GM12878 (cell line): ENCODE measurements at regions not wholly inside any gene's neighbourhood (a gene's known extent, or its start where the extent isn't known, plus 50 kb on each side); places are given as distances from the start of the nearest gene placed in this dataset.

Source experiments
- ATAC-seq: fragments of 200-7000 bp; cut with Tn5 transposase; 3 replicates; pipeline ENCODE4 v1.9.1; 2020; ENCODE audit warnings: mild to moderate bottlenecking, moderate library complexity
- BruUV-seq: library from RNA; stranded (reverse); fragments of 400-500 nt; replicated peaks from 2 replicates; lab custom pipeline; 2021; lab: Mats Ljungman, UMichigan
- CTCF ChIA-PET: fragments of 300-600 bp; sonication (Branson Sonifier 250); formaldehyde crosslinking; extraction: SDS; loops from one replicate; lab custom pipeline; 2021; ENCODE audit warnings: inconsistent platforms; lab: Yijun Ruan, JAX
- POLR2A ChIA-PET: fragments of 350-600 bp; formaldehyde crosslinking; extraction: SDS; loops from one replicate; lab custom pipeline; 2021; ENCODE audit warnings: inconsistent platforms; lab: Charles Lee
- RAD21 ChIA-PET: fragments of 300-600 bp; sonication (Branson Sonifier 250); formaldehyde crosslinking; loops from one replicate; lab custom pipeline; 2023; ENCODE audit warnings: antibody characterized with exemption; ENCODE audit not compliant: unreplicated experiment; lab: Charles Lee
- SMC1A ChIA-PET: fragments of 300-600 bp; sonication (Branson Sonifier 250); formaldehyde crosslinking; loops from one replicate; lab custom pipeline; 2023; ENCODE audit not compliant: unreplicated experiment, uncharacterized antibody; lab: Charles Lee
- DNase-seq: peaks from one replicate; pipeline ENCODE4 v3.0.0-alpha.2; 2011; ENCODE audit warnings: low read depth, low spot score
- FAIRE-seq: peaks from 3 replicates; lab custom pipeline; 2011; peaks lifted over from hg19 to GRCh38; lab: Jason Lieb, UNC
- H2AFZ ChIP-seq: 2 replicates; pipeline ENCODE4 v1.6.0; 2011; ENCODE audit warnings: low read depth, low read length, control low read depth; ENCODE audit not compliant: control insufficient read depth
- H3K27ac ChIP-seq: 2 replicates; pipeline ENCODE4 v1.5.1; 2011; ENCODE audit warnings: control low read depth; ENCODE audit not compliant: control insufficient read depth, insufficient read depth
- H3K27me3 ChIP-seq, 2 experiments: replicated peaks in 1 of 2; 2 replicates each; pipeline versions ENCODE4 v1.6.0 to v1.6.1; 2011; ENCODE audit warnings: low read length in 1 of 2; ENCODE audit not compliant: control insufficient read depth in 2 of 2, insufficient read depth in 2 of 2
- H3K36me3 ChIP-seq, 2 experiments: 2 replicates each; pipeline ENCODE4 v1.5.1; 2011; ENCODE audit warnings: low read length in 1 of 2; ENCODE audit not compliant: control insufficient read depth in 2 of 2, insufficient read depth in 2 of 2
- H3K4me1 ChIP-seq: 2 replicates; pipeline ENCODE4 v1.6.1; 2011; ENCODE audit warnings: mild to moderate bottlenecking, low read length, moderate library complexity, mixed read lengths; ENCODE audit not compliant: control insufficient read depth, insufficient read depth
- H3K4me2 ChIP-seq: 2 replicates; pipeline ENCODE4 v1.6.0; 2011; ENCODE audit warnings: control low read depth; ENCODE audit not compliant: control insufficient read depth, insufficient read depth
- H3K4me3 ChIP-seq: fragments of 200-600 bp; sonication (generic); 2 replicates; pipeline ENCODE4 v1.5.1; 2016
- H3K79me2 ChIP-seq: 2 replicates; pipeline ENCODE4 v1.6.0; 2011; ENCODE audit warnings: low read length; ENCODE audit not compliant: control insufficient read depth, insufficient read depth
- H3K9ac ChIP-seq: 2 replicates; pipeline ENCODE4 v1.8.0; 2011; ENCODE audit warnings: low read length, control low read depth, mixed read lengths; ENCODE audit not compliant: control insufficient read depth, insufficient read depth
- H3K9me3 ChIP-seq: replicated peaks from 3 replicates; pipeline ENCODE4 v1.5.1; 2011; ENCODE audit warnings: mild to moderate bottlenecking, low read length; ENCODE audit not compliant: control insufficient read depth, insufficient read depth
- H4K20me1 ChIP-seq: 2 replicates; pipeline ENCODE4 v1.6.0; 2011; ENCODE audit not compliant: control insufficient read depth, insufficient read depth
- BHLHE40 ChIP-seq, 2 experiments: fragments of 450-650 bp in 1 of 2; IDR thresholded peaks; 2 replicates each; pipeline ENCODE4 v1.6.1; 2011 to 2017; ENCODE audit warnings: low read depth in 2 of 2, borderline replicate concordance in 1 of 2, improper control_type of control experiment in 1 of 2, low read length in 1 of 2, mild to moderate bottlenecking in 1 of 2
- CEBPZ ChIP-seq: fragments of 150-350 bp; IDR thresholded peaks from 2 replicates; pipeline ENCODE4 v1.6.1; 2016; ENCODE audit warnings: low read depth, low read length
- CREB1 ChIP-seq: IDR thresholded peaks from 2 replicates; pipeline ENCODE4 v1.6.1; 2012; ENCODE audit warnings: low read depth, mild to moderate bottlenecking, inconsistent platforms
- DPF2 ChIP-seq: fragments of 450-650 bp; IDR thresholded peaks from 2 replicates; pipeline ENCODE4 v1.6.1; 2017; ENCODE audit warnings: mild to moderate bottlenecking
- ESRRA ChIP-seq: IDR thresholded peaks from 2 replicates; pipeline ENCODE4 v1.6.1; 2012; ENCODE audit warnings: mild to moderate bottlenecking, low read length, improper control_type of control experiment
- FOXK2 ChIP-seq: fragments of 450-650 bp; IDR thresholded peaks from 2 replicates; pipeline ENCODE4 v1.6.1; 2017; ENCODE audit warnings: mild to moderate bottlenecking, moderate library complexity
- NFIC ChIP-seq: IDR thresholded peaks from 2 replicates; pipeline ENCODE4 v1.6.1; 2012; ENCODE audit warnings: low read depth, mild to moderate bottlenecking, inconsistent platforms, low read length, moderate library complexity
- NRF1 ChIP-seq: conservative IDR thresholded peaks from 2 replicates; pipeline ENCODE4 v1.6.1; 2011; ENCODE audit warnings: mild to moderate bottlenecking, low read depth, low read length, improper control_type of control experiment
- PAX8 ChIP-seq: fragments of 450-650 bp; IDR thresholded peaks from 2 replicates; pipeline ENCODE4 v1.6.1; 2017; ENCODE audit warnings: mild to moderate bottlenecking, moderate library complexity
- SMC3 ChIP-seq: IDR thresholded peaks from 2 replicates; pipeline ENCODE4 v1.6.1; 2011; ENCODE audit warnings: low read length, improper control_type of control experiment, borderline replicate concordance
- SRF ChIP-seq, 2 experiments: IDR thresholded peaks; 2 replicates each; pipeline ENCODE4 v1.6.1; 2011; ENCODE audit warnings: low read depth in 2 of 2, low read length in 2 of 2, mild to moderate bottlenecking in 1 of 2, moderate library complexity in 1 of 2
- STAT3 ChIP-seq: IDR thresholded peaks from 2 replicates; pipeline ENCODE4 v1.6.1; 2011; ENCODE audit warnings: low read depth, low read length, improper control_type of control experiment
- TCF12 ChIP-seq: IDR thresholded peaks from 2 replicates; pipeline ENCODE4 v1.6.1; 2011; ENCODE audit warnings: low read depth, mild to moderate bottlenecking, low read length
- TCF3 ChIP-seq: IDR thresholded peaks from 2 replicates; pipeline ENCODE4 v1.6.1; 2012; ENCODE audit warnings: low read depth, mild to moderate bottlenecking, low read length, borderline replicate concordance; ENCODE audit not compliant: insufficient read depth
- TCF7 ChIP-seq: IDR thresholded peaks from 2 replicates; pipeline ENCODE4 v1.6.1; 2014; ENCODE audit warnings: antibody characterized with exemption, borderline replicate concordance
- ZSCAN29 ChIP-seq: fragments of 450-650 bp; IDR thresholded peaks from 2 replicates; pipeline ENCODE4 v1.6.1; 2017; ENCODE audit warnings: mild to moderate bottlenecking, moderate library complexity
- WGBS: methylation state at CpG from one replicate; pipeline ENCODE4 v1.1.6; 2016; ENCODE audit warnings: low lambda C conversion rate; ENCODE audit not compliant: insufficient replicate concordance, insufficient coverage; ENCODE audit errors: missing lambda C conversion rate; 5-methylcytosine and 5-hydroxymethylcytosine counted together
- in situ Hi-C: fragments of 300-500 bp; cut with MboI; formaldehyde crosslinking; loops from 9 replicates; pipeline ENCODE4 v1.14.3; 2018; ENCODE audit warnings: mixed read lengths
- intact Hi-C: fragments of 100-400 bp; cut with micrococcal nuclease; formaldehyde crosslinking; loops from one replicate; pipeline ENCODE4 v1.14.2; 2022; ENCODE audit not compliant: unreplicated experiment

- ATAC-seq (no peak), DNase-seq (no peak), FAIRE-seq (no peak)
- Histone ChIP-seq H4K20me1 (no peaks in the 10 kb centered on the region), H3K9ac (no peak overlapping the region), H3K9me3 (no peaks in the 10 kb centered on the region), H3K36me3 (no peaks in the 10 kb centered on the region), H3K27me3 (no peaks in the 10 kb centered on the region), H3K4me1 (no peaks in the 10 kb centered on the region), H2AFZ (no peak overlapping the region), H3K79me2 (no peaks in the 10 kb centered on the region), H3K27ac (no peak overlapping the region), H3K4me3 (no peak overlapping the region), H3K4me2 (no peak overlapping the region)
- ChIA-PET POLR2A (no interaction called here), SMC1A (no interaction called here), CTCF (interaction anchor here (0.6 kb wide), 1 partner anchor 229 kb away, joined by 3 read pairs; no protein-coding TSS in a partner anchor), RAD21 (no interaction called here)
- in situ Hi-C loops, result no loop called here
- no TSS peak for BruUV-seq
- no peak for TF ChIP-seq FOXK2
- TF ChIP-seq STAT3, result no peak
- no peak for TF ChIP-seq ZSCAN29
- TF ChIP-seq ESRRA, result no peak
- no peak for TF ChIP-seq BHLHE40 (IDR thresholded peaks at IDR 0.05; ENCODE audit: borderline replicate concordance in 1 of 2, low read depth in 2 of 2, low read length in 1 of 2)
- no peak for TF ChIP-seq SMC3
- no peak for TF ChIP-seq TCF12
- intact Hi-C loops, result no loop called here
- 49% methylated on average over 14 of the region's 14 CpGs for WGBS
Observed at GRCh38 chr6:168962886-168963285, 290.8 kb downstream of the THBS2 start.

GRCh38 chr6:168961264-168961656, 292.4 kb downstream of the THBS2 start:
- Histone ChIP-seq H3K27me3 (no peaks in the 10 kb centered on the region), H3K4me2 (no peak overlapping the region), H4K20me1 (no peaks in the 10 kb centered on the region), H3K79me2 (no peaks in the 10 kb centered on the region), H3K36me3 (no peaks in the 10 kb centered on the region), H2AFZ (no peak overlapping the region), H3K9ac (no peak overlapping the region), H3K27ac (no peak overlapping the region), H3K4me3 (no peak overlapping the region), H3K9me3 (no peaks in the 10 kb centered on the region), H3K4me1 (no peaks in the 10 kb centered on the region)
- intact Hi-C loops (no loop called here), in situ Hi-C loops (no loop called here)
- CTCF ChIA-PET, result no interaction called here
- POLR2A ChIA-PET, result no interaction called here
- RAD21 ChIA-PET, result no interaction called here
- 58% methylated on average over 13 of the region's 13 CpGs for WGBS
- DNase-seq (no peak), FAIRE-seq (no peak), ATAC-seq (no peak)
- no TSS peak for BruUV-seq
- SMC1A ChIA-PET, result no interaction called here
- TF ChIP-seq NRF1 (no peak), ESRRA (no peak), SRF (IDR thresholded peaks at IDR 0.05; ENCODE audit: low read depth in 2 of 2, low read length in 2 of 2) (no peak), DPF2 (no peak), TCF7 (no peak), PAX8 (no peak), NFIC (no peak), CEBPZ (no peak), CREB1 (no peak), TCF3 (no peak)
